ENCODE measurements at regions not wholly inside any gene's neighbourhood (a gene's known extent, or its start where the extent isn't known, plus 50 kb on each side); places are given as distances from the start of the nearest gene placed in this dataset.

DNA sequence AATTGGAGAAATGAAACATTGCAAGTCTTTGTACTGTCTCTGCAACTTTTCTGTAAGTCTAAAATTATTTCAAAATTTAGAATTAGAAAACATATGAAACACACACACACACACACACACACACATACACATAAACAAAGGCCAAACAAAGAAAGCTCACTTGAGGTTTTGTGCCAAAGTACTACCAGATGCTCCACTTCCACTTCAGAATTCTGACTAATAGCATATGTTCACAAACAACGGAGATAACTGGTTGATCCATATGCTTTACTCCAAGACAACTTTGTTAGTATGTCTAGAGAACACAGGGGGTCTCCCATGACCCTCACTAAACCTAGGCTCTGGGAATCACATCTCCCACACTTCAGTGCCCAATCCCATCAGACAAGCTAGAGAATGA, 133.8 kb upstream of the CLEC14A start:
- CTCF ChIA-PET = no interaction called here
- no peaks in the 10 kb centered on the region for H3K9me3 Mint-ChIP-seq
- H3K27ac Mint-ChIP-seq = no peak overlapping the region
- ATAC-seq (ENCODE audit: low read depth) = no peak
- intact Hi-C loops (cut with micrococcal nuclease) = no loop called here
- H3K27me3 Mint-ChIP-seq = no peaks in the 10 kb centered on the region
- no peak overlapping the region for H3K4me3 Mint-ChIP-seq
- no peaks in the 10 kb centered on the region for H3K4me1 Mint-ChIP-seq
- POLR2A ChIA-PET = no interaction called here
- TF ChIP-seq, protein P1, sequence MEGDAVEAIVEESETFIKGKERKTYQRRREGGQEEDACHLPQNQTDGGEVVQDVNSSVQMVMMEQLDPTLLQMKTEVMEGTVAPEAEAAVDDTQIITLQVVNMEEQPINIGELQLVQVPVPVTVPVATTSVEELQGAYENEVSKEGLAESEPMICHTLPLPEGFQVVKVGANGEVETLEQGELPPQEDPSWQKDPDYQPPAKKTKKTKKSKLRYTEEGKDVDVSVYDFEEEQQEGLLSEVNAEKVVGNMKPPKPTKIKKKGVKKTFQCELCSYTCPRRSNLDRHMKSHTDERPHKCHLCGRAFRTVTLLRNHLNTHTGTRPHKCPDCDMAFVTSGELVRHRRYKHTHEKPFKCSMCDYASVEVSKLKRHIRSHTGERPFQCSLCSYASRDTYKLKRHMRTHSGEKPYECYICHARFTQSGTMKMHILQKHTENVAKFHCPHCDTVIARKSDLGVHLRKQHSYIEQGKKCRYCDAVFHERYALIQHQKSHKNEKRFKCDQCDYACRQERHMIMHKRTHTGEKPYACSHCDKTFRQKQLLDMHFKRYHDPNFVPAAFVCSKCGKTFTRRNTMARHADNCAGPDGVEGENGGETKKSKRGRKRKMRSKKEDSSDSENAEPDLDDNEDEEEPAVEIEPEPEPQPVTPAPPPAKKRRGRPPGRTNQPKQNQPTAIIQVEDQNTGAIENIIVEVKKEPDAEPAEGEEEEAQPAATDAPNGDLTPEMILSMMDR (IDR thresholded peaks at IDR 0.05) = no peak
- no peak for DNase-seq
- no peaks in the 10 kb centered on the region for H3K36me3 Mint-ChIP-seq (ENCODE audit: low read depth)

DNA sequence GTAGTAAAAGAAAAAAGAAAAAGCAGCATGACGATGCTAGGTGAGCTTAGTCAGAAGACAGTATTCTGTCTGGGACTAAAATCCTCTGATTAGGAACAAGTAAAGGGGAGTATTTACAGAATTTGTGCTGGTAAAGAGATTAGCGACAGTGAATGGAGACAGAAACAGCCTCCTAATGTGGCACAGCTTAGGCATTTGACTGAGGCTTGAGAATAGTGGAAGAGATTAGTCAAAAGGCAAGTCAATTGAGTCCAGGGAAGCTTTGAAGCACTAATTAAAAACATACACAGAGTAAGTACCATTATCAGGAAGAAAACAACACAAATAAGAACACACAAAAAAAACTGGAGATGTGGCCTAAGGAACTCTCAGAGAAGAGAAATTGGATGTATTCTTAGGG, 131.9 kb upstream of the CLEC14A start:
- Mint-ChIP-seq H3K9me3 (no peaks in the 10 kb centered on the region), H3K36me3 (ENCODE audit: low read depth) (no peaks in the 10 kb centered on the region), H3K27ac (no peak overlapping the region), H3K4me1 (no peaks in the 10 kb centered on the region), H3K27me3 (no peaks in the 10 kb centered on the region), H3K4me3 (no peak overlapping the region)
- ChIA-PET CTCF (no interaction called here), POLR2A (no interaction called here)
- intact Hi-C loops (cut with micrococcal nuclease) = no loop called here
- ATAC-seq (ENCODE audit: low read depth) = no peak
- no peak for DNase-seq
- TF ChIP-seq, protein P1 (IDR thresholded peaks at IDR 0.05) = no peak

DNA sequence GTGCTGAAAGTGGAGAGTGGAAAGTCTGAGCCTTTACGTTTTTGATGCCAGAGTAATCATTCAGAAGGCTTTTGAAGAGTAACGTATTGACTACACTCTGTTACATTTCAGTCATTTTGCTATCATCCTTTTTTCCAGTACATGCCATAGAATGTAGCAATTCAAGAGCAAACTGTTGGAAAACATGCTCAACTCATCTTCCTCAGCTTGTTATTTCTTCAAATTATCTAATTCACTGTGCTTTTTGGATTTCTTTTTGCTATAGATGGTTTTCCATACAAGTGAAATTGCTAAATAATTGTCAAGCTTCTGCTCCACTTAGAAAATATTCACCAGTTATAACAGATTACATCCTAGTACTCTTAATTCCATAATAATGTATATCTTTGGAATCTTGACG, 129.9 kb upstream of the CLEC14A start:
- peaks cover 3% of the 10 kb centered on the region for H3K9me3 Mint-ChIP-seq
- no peak for DNase-seq
- ATAC-seq (ENCODE audit: low read depth) = no peak
- no peaks in the 10 kb centered on the region for H3K4me1 Mint-ChIP-seq
- intact Hi-C loops (cut with micrococcal nuclease) = no loop called here
- H3K36me3 Mint-ChIP-seq (ENCODE audit: low read depth) = no peaks in the 10 kb centered on the region
- TF ChIP-seq, protein P1 (IDR thresholded peaks at IDR 0.05) = no peak
- no peak overlapping the region for H3K4me3 Mint-ChIP-seq
- no peak overlapping the region for H3K27ac Mint-ChIP-seq
- ChIA-PET CTCF (no interaction called here), POLR2A (no interaction called here)
- no peaks in the 10 kb centered on the region for H3K27me3 Mint-ChIP-seq

DNA sequence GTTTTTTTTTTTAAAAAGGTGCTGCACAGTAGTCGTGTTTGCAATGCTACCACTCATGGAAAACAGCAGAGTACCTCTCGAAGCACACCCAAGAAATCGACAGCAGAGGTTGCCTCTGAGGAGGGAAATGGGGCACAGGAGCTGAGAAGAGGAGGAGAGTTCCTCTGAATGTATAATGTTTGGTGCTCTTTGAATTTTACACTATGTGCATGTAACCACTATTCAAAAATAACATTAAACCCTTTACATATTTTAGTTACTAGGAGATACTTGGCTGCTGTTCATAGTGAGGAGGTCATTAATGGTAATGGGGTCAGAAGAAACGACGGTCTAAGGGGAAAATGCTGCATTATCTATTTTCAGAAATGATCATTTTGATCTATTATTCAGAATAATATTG, 129.4 kb upstream of the CLEC14A start:
- TF ChIP-seq, protein P1 (IDR thresholded peaks at IDR 0.05) = no peak
- Mint-ChIP-seq H3K9me3 (peaks cover 3% of the 10 kb centered on the region), H3K27me3 (no peaks in the 10 kb centered on the region), H3K4me3 (no peak overlapping the region), H3K36me3 (ENCODE audit: low read depth) (no peaks in the 10 kb centered on the region), H3K27ac (no peak overlapping the region), H3K4me1 (no peaks in the 10 kb centered on the region)
- DNase-seq (no peak), ATAC-seq (ENCODE audit: low read depth) (no peak)
- ChIA-PET CTCF (no interaction called here), POLR2A (no interaction called here)
- intact Hi-C loops (cut with micrococcal nuclease) = no loop called here

DNA sequence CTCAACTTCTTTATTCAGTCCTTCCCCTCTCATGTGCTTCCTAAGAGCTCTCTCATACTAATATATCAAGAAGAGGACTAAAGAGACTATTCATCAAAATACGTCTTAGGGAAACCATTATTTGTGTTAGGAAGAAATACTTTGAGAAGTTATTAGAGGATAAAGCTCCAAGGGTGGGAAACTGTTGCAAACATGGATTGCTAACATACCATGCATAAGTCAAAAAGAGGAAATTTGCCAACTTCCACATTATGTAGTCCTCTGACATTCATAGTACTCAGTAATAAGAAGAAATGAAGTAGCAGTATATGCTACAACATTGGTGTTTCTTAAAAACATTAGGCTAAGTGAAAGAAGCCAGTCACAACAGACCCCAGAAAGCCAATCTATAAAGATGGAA, 128.8 kb upstream of the CLEC14A start:
- ATAC-seq (ENCODE audit: low read depth) (no peak), DNase-seq (no peak)
- ChIA-PET POLR2A (no interaction called here), CTCF (no interaction called here)
- Mint-ChIP-seq H3K36me3 (ENCODE audit: low read depth) (no peaks in the 10 kb centered on the region), H3K9me3 (peaks cover 6% of the 10 kb centered on the region), H3K27ac (no peak overlapping the region), H3K27me3 (no peaks in the 10 kb centered on the region), H3K4me1 (no peaks in the 10 kb centered on the region), H3K4me3 (no peak overlapping the region)
- intact Hi-C loops (cut with micrococcal nuclease) = no loop called here
- TF ChIP-seq, protein P1 (IDR thresholded peaks at IDR 0.05) = no peak

All from activated B cell treated with CpG ODN at 0.5 μM for 24 hours (primary cell).